Caco-2 (cell line): ENCODE measurements at regions not wholly inside any gene's neighbourhood (a gene's known extent, or its start where the extent isn't known, plus 50 kb on each side); places are given as distances from the start of the nearest gene placed in this dataset.

Experiments
- BruUV-seq: library from RNA; stranded (reverse); fragments of 400-500 nt; replicated peaks from 2 replicates; lab custom pipeline; 2021; lab: Mats Ljungman, UMichigan
- CTCF ChIA-PET: fragments of 300-600 bp; sonication (Branson Sonifier 250); formaldehyde crosslinking; loops from one replicate; lab custom pipeline; 2022; ENCODE audit warnings: antibody characterized with exemption; lab: Charles Lee
- POLR2A ChIA-PET: fragments of 300-600 bp; sonication (Branson Sonifier 250); formaldehyde crosslinking; loops from one replicate; lab custom pipeline; 2022; ENCODE audit warnings: antibody characterized with exemption; lab: Charles Lee
- DNase-seq, 2 experiments: peaks; one replicate each; pipeline versions ENCODE4 v3.0.0 to v3.0.0-alpha.2; 2020 to 2022
- H3K27me3 ChIP-seq: replicated peaks from 2 replicates; pipeline ENCODE4 v1.6.0; 2011; ENCODE audit warnings: low read length; ENCODE audit not compliant: control insufficient read depth, insufficient read depth
- H3K36me3 ChIP-seq: 2 replicates; pipeline ENCODE4 v1.5.1; 2011; ENCODE audit warnings: low read length; ENCODE audit not compliant: control insufficient read depth, insufficient read depth
- H3K4me1 ChIP-seq: fragments of 250-450 bp; sonication (Bioruptor Pico); 2 replicates; pipeline ENCODE4 v1.5.1; 2020; ENCODE audit warnings: mild to moderate bottlenecking
- H3K4me3 ChIP-seq: 2 replicates; pipeline ENCODE4 v1.5.1; 2011; ENCODE audit warnings: low read depth, mild to moderate bottlenecking, control low read depth, low read length
- H3K9me3 ChIP-seq: fragments of 250-450 bp; sonication (Bioruptor Pico); 2 replicates; pipeline ENCODE4 v1.5.1; 2020; ENCODE audit warnings: mild to moderate bottlenecking, moderate library complexity
- H3K27ac Mint-ChIP-seq: one replicate; pipeline ENCODE4 v1.8.0; 2022; ENCODE audit warnings: mixed read lengths; ENCODE audit not compliant: unreplicated experiment
- H3K27me3 Mint-ChIP-seq: one replicate; pipeline ENCODE4 v1.8.0; 2022; ENCODE audit warnings: mixed read lengths; ENCODE audit not compliant: insufficient read depth, unreplicated experiment
- H3K36me3 Mint-ChIP-seq: one replicate; pipeline ENCODE4 v1.8.0; 2022; ENCODE audit warnings: mild to moderate bottlenecking, mixed read lengths; ENCODE audit not compliant: insufficient read depth, unreplicated experiment
- H3K4me1 Mint-ChIP-seq: one replicate; pipeline ENCODE4 v1.8.0; 2022; ENCODE audit warnings: low read depth, mixed read lengths; ENCODE audit not compliant: unreplicated experiment
- H3K4me3 Mint-ChIP-seq: one replicate; pipeline ENCODE4 v1.8.0; 2022; ENCODE audit warnings: mild to moderate bottlenecking, moderate library complexity, mixed read lengths; ENCODE audit not compliant: unreplicated experiment
- H3K9me3 Mint-ChIP-seq: one replicate; pipeline ENCODE4 v1.8.0; 2022; ENCODE audit warnings: mixed read lengths; ENCODE audit not compliant: unreplicated experiment
- CTCF ChIP-seq, 2 experiments: fragments of 200-600 bp in 1 of 2; IDR thresholded peaks; 1 replicate in 1 of 2; 2 replicates in 1 of 2; pipeline versions ENCODE4 v1.5.1 to v1.8.0; 2011 to 2022; ENCODE audit warnings: antibody characterized with exemption in 1 of 2, control low read depth in 1 of 2, inconsistent platforms in 1 of 2, low read depth in 1 of 2, low read length in 1 of 2, mild to moderate bottlenecking in 1 of 2, moderate library complexity in 1 of 2; ENCODE audit not compliant: insufficient read depth in 1 of 2, severe bottlenecking in 1 of 2, unreplicated experiment in 1 of 2
- intact Hi-C: fragments of 100-400 bp; cut with micrococcal nuclease; formaldehyde crosslinking; loops from one replicate; pipeline ENCODE4 v1.10.0; 2022; ENCODE audit not compliant: unreplicated experiment

- Mint-ChIP-seq H3K9me3 (no peaks in the 10 kb centered on the region), H3K27ac (no peak overlapping the region), H3K4me1 (peaks cover 16% of the 10 kb centered on the region), H3K36me3 (no peaks in the 10 kb centered on the region), H3K27me3 (no peaks in the 10 kb centered on the region), H3K4me3 (no peak overlapping the region)
- Histone ChIP-seq H3K27me3 (no peaks in the 10 kb centered on the region), H3K4me1 (0 out of 2 replicates have a peak, but pooled peaks cover 6% of the 10 kb centered on the region), H3K4me3 (no peak overlapping the region), H3K9me3 (no peaks in the 10 kb centered on the region), H3K36me3 (no peaks in the 10 kb centered on the region)
- no TSS peak for BruUV-seq
- ChIA-PET CTCF (no interaction called here), POLR2A (no interaction called here)
- no peak for DNase-seq
- no peak for TF ChIP-seq CTCF (IDR thresholded peaks at IDR 0.05; ENCODE audit: insufficient read depth in 1 of 2, low read depth in 1 of 2, low read length in 1 of 2, severe bottlenecking in 1 of 2, unreplicated experiment in 1 of 2)
- intact Hi-C loops: no loop called here
These were observed 288.7 kb upstream of the PRDM1 start for GRCh38 chr6:105797286-105797979.

GRCh38 chr6:105795913-105796517 is 290.1 kb upstream of the PRDM1 start:
- POLR2A ChIA-PET: no interaction called here
- H3K36me3 Mint-ChIP-seq: no peaks in the 10 kb centered on the region
- H3K9me3 ChIP-seq: no peaks in the 10 kb centered on the region
- no peak overlapping the region for H3K4me3 Mint-ChIP-seq
- peaks cover 16% of the 10 kb centered on the region for H3K4me1 Mint-ChIP-seq
- CTCF ChIA-PET: no interaction called here
- DNase-seq: peak in 1 of 2 experiments; percentile 7
- H3K27ac Mint-ChIP-seq: no peak overlapping the region
- no peaks in the 10 kb centered on the region for H3K36me3 ChIP-seq
- intact Hi-C loops: no loop called here
- H3K4me1 ChIP-seq: 0 out of 2 replicates have a peak, but pooled peaks cover 6% of the 10 kb centered on the region
- BruUV-seq: no TSS peak
- H3K4me3 ChIP-seq: no peak overlapping the region
- H3K27me3 Mint-ChIP-seq: no peaks in the 10 kb centered on the region
- H3K9me3 Mint-ChIP-seq: no peaks in the 10 kb centered on the region
- H3K27me3 ChIP-seq: no peaks in the 10 kb centered on the region
- no peak for TF ChIP-seq CTCF (IDR thresholded peaks at IDR 0.05; ENCODE audit: insufficient read depth in 1 of 2, low read depth in 1 of 2, low read length in 1 of 2, severe bottlenecking in 1 of 2, unreplicated experiment in 1 of 2)

GRCh38 chr6:105795366-105795765 is 290.8 kb upstream of the PRDM1 start:
- no peak overlapping the region for H3K27ac Mint-ChIP-seq
- no peaks in the 10 kb centered on the region for H3K36me3 Mint-ChIP-seq
- Histone ChIP-seq H3K36me3 (no peaks in the 10 kb centered on the region), H3K4me1 (0 out of 2 replicates have a peak, but pooled peaks cover 6% of the 10 kb centered on the region), H3K4me3 (no peak overlapping the region), H3K27me3 (no peaks in the 10 kb centered on the region), H3K9me3 (no peaks in the 10 kb centered on the region)
- no peak for TF ChIP-seq CTCF (IDR thresholded peaks at IDR 0.05; ENCODE audit: insufficient read depth in 1 of 2, low read depth in 1 of 2, low read length in 1 of 2, severe bottlenecking in 1 of 2, unreplicated experiment in 1 of 2)
- no TSS peak for BruUV-seq
- no peaks in the 10 kb centered on the region for H3K27me3 Mint-ChIP-seq
- ChIA-PET CTCF (no interaction called here), POLR2A (no interaction called here)
- peaks cover 16% of the 10 kb centered on the region for H3K4me1 Mint-ChIP-seq
- H3K9me3 Mint-ChIP-seq: no peaks in the 10 kb centered on the region
- H3K4me3 Mint-ChIP-seq: no peak overlapping the region
- no peak for DNase-seq
- intact Hi-C loops: no loop called here
